SK-N-SH (cell line): ENCODE measurements at regions not wholly inside any gene's neighbourhood (a gene's known extent, or its start where the extent isn't known, plus 50 kb on each side); places are given as distances from the start of the nearest gene placed in this dataset.

Experiments
- CTCF ChIA-PET: fragments of 300-600, 350-600 bp; formaldehyde crosslinking; extraction: SDS; loops from one replicate; lab custom pipeline; 2021; lab: Yijun Ruan, JAX
- POLR2A ChIA-PET: fragments of 350-600 bp; sonication (Branson Sonifier 250); formaldehyde crosslinking; extraction: SDS; loops from one replicate; lab custom pipeline; 2020; ENCODE audit warnings: antibody characterized with exemption, inconsistent platforms; lab: Yijun Ruan, JAX
- DNase-seq: peaks from one replicate; pipeline ENCODE4 v3.0.0; 2012
- H2AFZ ChIP-seq: fragments of 200-600 bp; sonication (generic); 2 replicates; pipeline ENCODE4 v1.8.1; 2016; ENCODE audit warnings: antibody characterized with exemption, mild to moderate bottlenecking, low read depth
- H3F3A ChIP-seq: fragments of 200-600 bp; sonication (generic); replicated peaks from 2 replicates; pipeline ENCODE3; 2016; ENCODE audit warnings: antibody characterized with exemption, mild to moderate bottlenecking; ENCODE audit not compliant: insufficient read depth
- H3K27ac ChIP-seq, 2 experiments: fragments of 200-500 bp in 1 of 2; fragments of 200-600 bp in 1 of 2; sonication (Bioruptor generic) in 1 of 2; sonication (generic), shearing (Covaris generic) in 1 of 2; 2 replicates each; pipeline versions ENCODE4 v1.5.1 to v1.6.1; 2014 to 2016; ENCODE audit warnings: low read depth in 2 of 2, inconsistent platforms in 1 of 2, low read length in 1 of 2, mild to moderate bottlenecking in 1 of 2, mixed read lengths in 1 of 2
- H3K27me3 ChIP-seq: fragments of 200-600 bp; sonication (generic), shearing (Covaris generic); 2 replicates; pipeline ENCODE4 v1.6.1; 2016; ENCODE audit warnings: mixed run types; ENCODE audit not compliant: insufficient read depth
- H3K36me3 ChIP-seq, 2 experiments: fragments of 200-500 bp in 1 of 2; fragments of 200-600 bp in 1 of 2; sonication (Bioruptor generic) in 1 of 2; sonication (generic) in 1 of 2; replicated peaks in 1 of 2; 2 replicates each; pipeline versions ENCODE3 to v1.5.1; 2014 to 2016; ENCODE audit warnings: low read length in 1 of 2, mild to moderate bottlenecking in 1 of 2; ENCODE audit not compliant: insufficient read depth in 2 of 2, control insufficient read depth in 1 of 2
- H3K4me1 ChIP-seq, 2 experiments: fragments of 200-500 bp in 1 of 2; fragments of 200-600 bp in 1 of 2; sonication (Bioruptor generic) in 1 of 2; sonication (generic), shearing (Covaris generic) in 1 of 2; 2 replicates each; pipeline versions ENCODE4 v1.5.1 to v1.6.1; 2014 to 2016; ENCODE audit warnings: low read depth in 1 of 2, low read length in 1 of 2, mixed run types in 1 of 2; ENCODE audit not compliant: insufficient read depth in 2 of 2, control insufficient read depth in 1 of 2
- H3K4me2 ChIP-seq: fragments of 200-600 bp; sonication (generic), shearing (Covaris generic); 2 replicates; pipeline ENCODE4 v1.6.1; 2017; ENCODE audit warnings: mixed run types
- H3K4me3 ChIP-seq, 2 experiments: fragments of 200-500 bp in 1 of 2; fragments of 200-600 bp in 1 of 2; sonication (Bioruptor generic) in 1 of 2; sonication (generic), shearing (Covaris generic) in 1 of 2; 2 replicates each; pipeline versions ENCODE4 v1.5.1 to v1.8.1; 2014 to 2016; ENCODE audit warnings: low read depth in 2 of 2, inconsistent platforms in 1 of 2, low read length in 1 of 2, mild to moderate bottlenecking in 1 of 2, mixed read lengths in 1 of 2, moderate library complexity in 1 of 2
- H3K79me2 ChIP-seq: fragments of 200-600 bp; sonication (generic); 2 replicates; pipeline ENCODE4 v1.8.1; 2017; ENCODE audit warnings: mild to moderate bottlenecking; ENCODE audit not compliant: insufficient read depth
- H3K9ac ChIP-seq: fragments of 200-600 bp; sonication (generic); 2 replicates; pipeline ENCODE4 v1.6.1; 2017; ENCODE audit warnings: mixed run types
- H3K9me2 ChIP-seq: fragments of 200-600 bp; sonication (generic); 2 replicates; pipeline ENCODE4 v1.6.1; 2017; ENCODE audit warnings: mixed run types
- H3K9me3 ChIP-seq: fragments of 200-600 bp; sonication (generic); 2 replicates; pipeline ENCODE4 v1.6.1; 2017; ENCODE audit warnings: mixed run types, mild to moderate bottlenecking, moderate library complexity
- H4K20me1 ChIP-seq: fragments of 200-600 bp; sonication (generic); 2 replicates; pipeline ENCODE4 v1.6.1; 2017; ENCODE audit warnings: mild to moderate bottlenecking, mixed run types; ENCODE audit not compliant: insufficient read depth
- ELF1 ChIP-seq: IDR thresholded peaks from 2 replicates; pipeline ENCODE4 v1.4.0; 2012
- FOSL2 ChIP-seq: IDR thresholded peaks from 2 replicates; pipeline ENCODE4 v1.4.0; 2012; ENCODE audit warnings: low read depth, mild to moderate bottlenecking, moderate library complexity, borderline replicate concordance
- FOXJ3 ChIP-seq: sonication (generic); formaldehyde crosslinking; IDR thresholded peaks from 2 replicates; pipeline ENCODE4 v1.5.1; 2020; ENCODE audit warnings: mild to moderate bottlenecking, missing genetic modification reagents
- GABPA ChIP-seq: IDR thresholded peaks from 2 replicates; pipeline ENCODE4 v1.4.0; 2012; ENCODE audit warnings: low read depth, mild to moderate bottlenecking
- GATA2 ChIP-seq: sonication (generic); formaldehyde crosslinking; IDR thresholded peaks from 2 replicates; pipeline ENCODE4 v1.5.0; 2020; ENCODE audit warnings: mild to moderate bottlenecking, missing genetic modification reagents
- JUND ChIP-seq: IDR thresholded peaks from 2 replicates; pipeline ENCODE4 v1.4.0; 2012
- MXI1 ChIP-seq: IDR thresholded peaks from 2 replicates; pipeline ENCODE4 v1.6.1; 2012; ENCODE audit warnings: mild to moderate bottlenecking, low read depth, low read length, improper control_type of control experiment
- POLR2AphosphoS5 ChIP-seq: IDR thresholded peaks from 2 replicates; pipeline ENCODE4 v1.6.1; 2012; ENCODE audit warnings: low read depth, low read length
- RAD21 ChIP-seq: IDR thresholded peaks from 2 replicates; pipeline ENCODE4 v1.6.1; 2012; ENCODE audit warnings: mild to moderate bottlenecking, low read length
- RCOR1 ChIP-seq: fragments of 150-350 bp; IDR thresholded peaks from 2 replicates; pipeline ENCODE4 v1.6.1; 2017; ENCODE audit warnings: antibody characterized with exemption, low read length
- RFX5 ChIP-seq: IDR thresholded peaks from 2 replicates; pipeline ENCODE4 v1.6.1; 2012; ENCODE audit warnings: mild to moderate bottlenecking, improper control_type of control experiment, low read length
- TEAD4 ChIP-seq: IDR thresholded peaks from 2 replicates; pipeline ENCODE4 v1.4.0; 2012; ENCODE audit warnings: mild to moderate bottlenecking, borderline replicate concordance; ENCODE audit not compliant: insufficient read depth
- YY1 ChIP-seq: IDR thresholded peaks from 2 replicates; pipeline ENCODE4 v1.4.0; 2012; ENCODE audit warnings: low read depth, mild to moderate bottlenecking
- WGBS: methylation state at CpG from one replicate; pipeline ENCODE4 v1.1.6; 2017; ENCODE audit warnings: low lambda C conversion rate; 5-methylcytosine and 5-hydroxymethylcytosine counted together
- TF ChIP-seq, protein P1 (sequence below): fragments of 150-350 bp; IDR thresholded peaks from 2 replicates; pipeline ENCODE4 v1.6.1; 2017; ENCODE audit warnings: antibody characterized with exemption, low read length, low read depth, borderline replicate concordance
- TF ChIP-seq, protein P2 (sequence below): fragments of 150-350 bp; IDR thresholded peaks from 2 replicates; pipeline ENCODE4 v1.6.1; 2016; ENCODE audit warnings: mild to moderate bottlenecking, low read depth, low read length
- TF ChIP-seq, protein P3 (sequence below): fragments of 200-600 bp; sonication (generic); IDR thresholded peaks from 2 replicates; pipeline ENCODE4 v1.6.1; 2017; ENCODE audit warnings: antibody characterized with exemption, mild to moderate bottlenecking, moderate library complexity
- TF ChIP-seq, protein P4 (sequence below): IDR thresholded peaks from 2 replicates; pipeline ENCODE4 v1.6.1; 2012; ENCODE audit warnings: mild to moderate bottlenecking, low read depth, low read length, moderate library complexity
- TF ChIP-seq, protein P5 (sequence below): IDR thresholded peaks from 2 replicates; pipeline ENCODE4; 2012
- TF ChIP-seq, protein P6 (sequence below): IDR thresholded peaks from 2 replicates; pipeline ENCODE4 v1.4.0; 2012; ENCODE audit warnings: low read depth, borderline replicate concordance

DNA sequence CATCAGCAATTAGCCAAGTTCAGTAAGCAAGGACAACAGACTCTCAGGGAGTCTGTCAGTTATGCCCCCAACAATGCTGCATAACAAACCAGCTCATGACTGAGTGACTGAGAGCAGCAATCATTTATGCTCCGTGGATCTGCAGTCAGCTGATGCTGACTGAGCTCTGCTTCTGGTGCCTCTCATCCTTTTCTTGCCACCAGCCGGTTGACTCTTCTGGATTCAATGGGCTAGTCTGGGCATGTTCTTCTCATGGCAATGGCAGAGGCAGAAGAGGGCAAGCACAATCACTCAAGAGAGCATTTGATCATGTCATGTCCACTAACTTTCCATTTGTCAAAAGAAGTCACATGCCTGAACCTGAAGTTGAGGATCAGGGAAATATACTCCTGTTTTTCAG is 157.0 kb upstream of the NTRK2 start (continued):
- TF ChIP-seq GABPA = no peak
- TF ChIP-seq, protein P1, sequence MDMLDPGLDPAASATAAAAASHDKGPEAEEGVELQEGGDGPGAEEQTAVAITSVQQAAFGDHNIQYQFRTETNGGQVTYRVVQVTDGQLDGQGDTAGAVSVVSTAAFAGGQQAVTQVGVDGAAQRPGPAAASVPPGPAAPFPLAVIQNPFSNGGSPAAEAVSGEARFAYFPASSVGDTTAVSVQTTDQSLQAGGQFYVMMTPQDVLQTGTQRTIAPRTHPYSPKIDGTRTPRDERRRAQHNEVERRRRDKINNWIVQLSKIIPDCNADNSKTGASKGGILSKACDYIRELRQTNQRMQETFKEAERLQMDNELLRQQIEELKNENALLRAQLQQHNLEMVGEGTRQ = no peak
- TF ChIP-seq GATA2 (CRISPR knock-in tag) = no peak
- TF ChIP-seq, all 33 proteins: peak for 0

DNA sequence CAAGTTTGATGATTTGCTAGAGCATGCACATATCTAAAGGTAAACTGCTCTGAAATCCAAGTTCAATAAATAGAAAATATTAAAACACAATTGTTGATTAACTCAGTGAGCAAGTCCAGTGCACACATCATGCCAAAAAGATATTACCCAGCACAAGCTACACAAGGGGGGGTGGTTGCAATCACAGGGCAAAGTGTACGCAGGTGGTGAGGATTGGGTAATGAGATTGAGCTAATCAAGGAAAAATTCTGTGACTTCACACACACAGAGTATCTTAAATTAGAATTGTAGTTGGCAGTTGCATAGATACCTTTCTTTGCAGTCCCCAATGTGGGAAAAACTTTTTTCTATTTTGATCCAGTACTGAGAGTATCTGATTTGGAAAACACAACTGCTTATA is 156.1 kb upstream of the NTRK2 start:
- Histone ChIP-seq H3K27me3 (no peaks in the 10 kb centered on the region), H2AFZ (no peak overlapping the region), H3K9ac (no peak overlapping the region), H3K36me3 (no peaks in the 10 kb centered on the region), H3F3A (no peaks in the 10 kb centered on the region), H3K27ac (no peak overlapping the region), H3K9me2 (no peaks in the 10 kb centered on the region), H3K9me3 (no peaks in the 10 kb centered on the region), H3K4me2 (no peak overlapping the region), H4K20me1 (no peaks in the 10 kb centered on the region), H3K79me2 (no peaks in the 10 kb centered on the region), H3K4me1 (no peaks in the 10 kb centered on the region), H3K4me3 (no peak overlapping the region)
- no peak for DNase-seq
- POLR2A ChIA-PET = no interaction called here
- CTCF ChIA-PET = no interaction called here
- WGBS = 33% methylated on average over 1 of the region's 1 CpG
- TF ChIP-seq, protein P2, sequence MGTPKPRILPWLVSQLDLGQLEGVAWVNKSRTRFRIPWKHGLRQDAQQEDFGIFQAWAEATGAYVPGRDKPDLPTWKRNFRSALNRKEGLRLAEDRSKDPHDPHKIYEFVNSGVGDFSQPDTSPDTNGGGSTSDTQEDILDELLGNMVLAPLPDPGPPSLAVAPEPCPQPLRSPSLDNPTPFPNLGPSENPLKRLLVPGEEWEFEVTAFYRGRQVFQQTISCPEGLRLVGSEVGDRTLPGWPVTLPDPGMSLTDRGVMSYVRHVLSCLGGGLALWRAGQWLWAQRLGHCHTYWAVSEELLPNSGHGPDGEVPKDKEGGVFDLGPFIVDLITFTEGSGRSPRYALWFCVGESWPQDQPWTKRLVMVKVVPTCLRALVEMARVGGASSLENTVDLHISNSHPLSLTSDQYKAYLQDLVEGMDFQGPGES = no peak
- TF ChIP-seq, protein P3, sequence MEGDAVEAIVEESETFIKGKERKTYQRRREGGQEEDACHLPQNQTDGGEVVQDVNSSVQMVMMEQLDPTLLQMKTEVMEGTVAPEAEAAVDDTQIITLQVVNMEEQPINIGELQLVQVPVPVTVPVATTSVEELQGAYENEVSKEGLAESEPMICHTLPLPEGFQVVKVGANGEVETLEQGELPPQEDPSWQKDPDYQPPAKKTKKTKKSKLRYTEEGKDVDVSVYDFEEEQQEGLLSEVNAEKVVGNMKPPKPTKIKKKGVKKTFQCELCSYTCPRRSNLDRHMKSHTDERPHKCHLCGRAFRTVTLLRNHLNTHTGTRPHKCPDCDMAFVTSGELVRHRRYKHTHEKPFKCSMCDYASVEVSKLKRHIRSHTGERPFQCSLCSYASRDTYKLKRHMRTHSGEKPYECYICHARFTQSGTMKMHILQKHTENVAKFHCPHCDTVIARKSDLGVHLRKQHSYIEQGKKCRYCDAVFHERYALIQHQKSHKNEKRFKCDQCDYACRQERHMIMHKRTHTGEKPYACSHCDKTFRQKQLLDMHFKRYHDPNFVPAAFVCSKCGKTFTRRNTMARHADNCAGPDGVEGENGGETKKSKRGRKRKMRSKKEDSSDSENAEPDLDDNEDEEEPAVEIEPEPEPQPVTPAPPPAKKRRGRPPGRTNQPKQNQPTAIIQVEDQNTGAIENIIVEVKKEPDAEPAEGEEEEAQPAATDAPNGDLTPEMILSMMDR = no peak
- TF ChIP-seq RFX5 (no peak), MXI1 (no peak), JUND (no peak), ELF1 (no peak), YY1 (no peak), RCOR1 (no peak), POLR2AphosphoS5 (no peak), RAD21 (no peak), FOXJ3 (CRISPR knock-in tag) (no peak), FOSL2 (no peak), TEAD4 (no peak)
- TF ChIP-seq, protein P4, sequence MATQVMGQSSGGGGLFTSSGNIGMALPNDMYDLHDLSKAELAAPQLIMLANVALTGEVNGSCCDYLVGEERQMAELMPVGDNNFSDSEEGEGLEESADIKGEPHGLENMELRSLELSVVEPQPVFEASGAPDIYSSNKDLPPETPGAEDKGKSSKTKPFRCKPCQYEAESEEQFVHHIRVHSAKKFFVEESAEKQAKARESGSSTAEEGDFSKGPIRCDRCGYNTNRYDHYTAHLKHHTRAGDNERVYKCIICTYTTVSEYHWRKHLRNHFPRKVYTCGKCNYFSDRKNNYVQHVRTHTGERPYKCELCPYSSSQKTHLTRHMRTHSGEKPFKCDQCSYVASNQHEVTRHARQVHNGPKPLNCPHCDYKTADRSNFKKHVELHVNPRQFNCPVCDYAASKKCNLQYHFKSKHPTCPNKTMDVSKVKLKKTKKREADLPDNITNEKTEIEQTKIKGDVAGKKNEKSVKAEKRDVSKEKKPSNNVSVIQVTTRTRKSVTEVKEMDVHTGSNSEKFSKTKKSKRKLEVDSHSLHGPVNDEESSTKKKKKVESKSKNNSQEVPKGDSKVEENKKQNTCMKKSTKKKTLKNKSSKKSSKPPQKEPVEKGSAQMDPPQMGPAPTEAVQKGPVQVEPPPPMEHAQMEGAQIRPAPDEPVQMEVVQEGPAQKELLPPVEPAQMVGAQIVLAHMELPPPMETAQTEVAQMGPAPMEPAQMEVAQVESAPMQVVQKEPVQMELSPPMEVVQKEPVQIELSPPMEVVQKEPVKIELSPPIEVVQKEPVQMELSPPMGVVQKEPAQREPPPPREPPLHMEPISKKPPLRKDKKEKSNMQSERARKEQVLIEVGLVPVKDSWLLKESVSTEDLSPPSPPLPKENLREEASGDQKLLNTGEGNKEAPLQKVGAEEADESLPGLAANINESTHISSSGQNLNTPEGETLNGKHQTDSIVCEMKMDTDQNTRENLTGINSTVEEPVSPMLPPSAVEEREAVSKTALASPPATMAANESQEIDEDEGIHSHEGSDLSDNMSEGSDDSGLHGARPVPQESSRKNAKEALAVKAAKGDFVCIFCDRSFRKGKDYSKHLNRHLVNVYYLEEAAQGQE = no peak
- TF ChIP-seq, protein P5, sequence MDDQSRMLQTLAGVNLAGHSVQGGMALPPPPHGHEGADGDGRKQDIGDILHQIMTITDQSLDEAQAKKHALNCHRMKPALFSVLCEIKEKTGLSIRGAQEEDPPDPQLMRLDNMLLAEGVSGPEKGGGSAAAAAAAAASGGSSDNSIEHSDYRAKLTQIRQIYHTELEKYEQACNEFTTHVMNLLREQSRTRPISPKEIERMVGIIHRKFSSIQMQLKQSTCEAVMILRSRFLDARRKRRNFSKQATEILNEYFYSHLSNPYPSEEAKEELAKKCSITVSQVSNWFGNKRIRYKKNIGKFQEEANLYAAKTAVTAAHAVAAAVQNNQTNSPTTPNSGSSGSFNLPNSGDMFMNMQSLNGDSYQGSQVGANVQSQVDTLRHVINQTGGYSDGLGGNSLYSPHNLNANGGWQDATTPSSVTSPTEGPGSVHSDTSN = no peak
- TF ChIP-seq, protein P6, sequence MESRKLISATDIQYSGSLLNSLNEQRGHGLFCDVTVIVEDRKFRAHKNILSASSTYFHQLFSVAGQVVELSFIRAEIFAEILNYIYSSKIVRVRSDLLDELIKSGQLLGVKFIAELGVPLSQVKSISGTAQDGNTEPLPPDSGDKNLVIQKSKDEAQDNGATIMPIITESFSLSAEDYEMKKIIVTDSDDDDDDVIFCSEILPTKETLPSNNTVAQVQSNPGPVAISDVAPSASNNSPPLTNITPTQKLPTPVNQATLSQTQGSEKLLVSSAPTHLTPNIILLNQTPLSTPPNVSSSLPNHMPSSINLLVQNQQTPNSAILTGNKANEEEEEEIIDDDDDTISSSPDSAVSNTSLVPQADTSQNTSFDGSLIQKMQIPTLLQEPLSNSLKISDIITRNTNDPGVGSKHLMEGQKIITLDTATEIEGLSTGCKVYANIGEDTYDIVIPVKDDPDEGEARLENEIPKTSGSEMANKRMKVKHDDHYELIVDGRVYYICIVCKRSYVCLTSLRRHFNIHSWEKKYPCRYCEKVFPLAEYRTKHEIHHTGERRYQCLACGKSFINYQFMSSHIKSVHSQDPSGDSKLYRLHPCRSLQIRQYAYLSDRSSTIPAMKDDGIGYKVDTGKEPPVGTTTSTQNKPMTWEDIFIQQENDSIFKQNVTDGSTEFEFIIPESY = no peak
- TF ChIP-seq, protein P1 = no peak
